ENCODE measurements at regions not wholly inside any gene's neighbourhood (a gene's known extent, or its start where the extent isn't known, plus 50 kb on each side); places are given as distances from the start of the nearest gene placed in this dataset.
A peak's percentile ranks its signal among the peaks of the same experiment; 100 is the strongest.

DNA sequence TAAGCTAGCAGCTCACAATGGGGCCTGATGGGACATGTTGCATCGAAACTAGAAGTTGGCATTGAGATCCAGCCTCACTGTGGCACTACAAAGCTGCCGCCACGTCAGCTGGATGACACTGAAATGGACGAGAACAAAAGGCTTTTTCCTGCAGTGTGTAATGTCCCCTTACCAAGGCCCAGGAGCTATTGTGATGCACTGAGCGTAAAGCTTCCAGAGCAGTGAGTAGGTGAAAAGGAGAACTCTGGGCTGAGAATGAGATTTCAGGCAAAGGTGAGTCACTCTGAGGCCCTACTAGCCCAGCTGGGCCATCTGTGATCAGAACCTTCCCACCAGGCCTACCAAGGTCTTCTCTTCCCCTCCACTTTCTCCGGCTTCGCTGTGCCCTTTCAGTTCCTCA, 528.1 kb upstream of the KLF4 start:
- no peak for TF ChIP-seq CTCF (IDR thresholded peaks at IDR 0.05; ENCODE audit: insufficient read depth, low read depth, low read length, missing control alignments)
- no peak for DNase-seq (ENCODE audit: low read depth)
- no peak overlapping the region for H3K4me3 ChIP-seq (ENCODE audit: low read depth, low read length)

- no peak for TF ChIP-seq CTCF (IDR thresholded peaks at IDR 0.05; ENCODE audit: insufficient read depth, low read depth, low read length, missing control alignments)
- no peak for DNase-seq (ENCODE audit: low read depth)
- H3K4me3 ChIP-seq (ENCODE audit: low read depth, low read length) = no peak overlapping the region
Observed at GRCh38 chr9:108016446-108016845, 526.9 kb upstream of the KLF4 start.

- DNase-seq (ENCODE audit: low read depth) = no peak
- no peak for TF ChIP-seq CTCF (IDR thresholded peaks at IDR 0.05; ENCODE audit: insufficient read depth, low read depth, low read length, missing control alignments)
- no peak overlapping the region for H3K4me3 ChIP-seq (ENCODE audit: low read depth, low read length)
Observed at GRCh38 chr9:108015690-108016089, 526.1 kb upstream of the KLF4 start.

- no peak for TF ChIP-seq CTCF (IDR thresholded peaks at IDR 0.05; ENCODE audit: insufficient read depth, low read depth, low read length, missing control alignments)
- H3K4me3 ChIP-seq (ENCODE audit: low read depth, low read length) = no peak overlapping the region
- DNase-seq (ENCODE audit: low read depth) = no peak
Observed at GRCh38 chr9:108014353-108014752, 524.8 kb upstream of the KLF4 start.

DNA sequence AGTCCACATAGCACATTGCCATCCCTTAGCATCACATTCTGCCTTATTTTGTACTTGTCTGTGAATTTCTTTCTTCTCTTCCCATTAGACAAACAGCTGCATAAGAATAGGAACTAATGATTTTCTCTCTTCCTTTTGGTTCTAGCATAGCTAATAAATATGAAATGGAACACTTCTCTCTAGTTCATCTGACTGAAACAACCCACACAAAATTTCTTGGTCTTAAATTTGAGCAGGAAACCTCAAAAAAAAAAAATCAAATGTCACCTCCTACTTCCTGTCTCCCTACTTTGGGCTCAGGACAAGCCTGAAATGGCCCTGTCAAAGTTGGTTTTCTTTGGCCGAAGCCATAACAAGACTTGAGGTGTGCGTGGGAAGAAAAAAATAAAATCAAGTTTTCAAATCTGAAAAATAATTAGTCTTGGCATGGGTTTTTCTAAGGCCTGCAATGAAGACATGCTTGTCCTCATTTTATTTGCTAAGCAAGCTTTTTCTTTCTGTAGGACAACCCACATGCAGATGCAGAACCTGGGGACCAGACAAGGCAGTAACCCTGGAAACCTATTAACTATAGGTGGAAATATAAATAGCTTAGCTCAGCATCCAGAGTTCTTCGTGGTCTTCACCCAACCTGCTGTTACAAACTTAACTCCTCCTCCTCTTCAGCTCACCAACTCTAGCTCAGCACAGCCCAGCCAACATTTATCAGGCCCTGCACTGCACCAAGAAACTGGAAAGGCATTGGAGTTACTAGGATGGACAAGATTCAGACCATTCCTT, 523.5 kb upstream of the KLF4 start:
- H3K4me3 ChIP-seq (ENCODE audit: low read depth, low read length) = no peak overlapping the region
- TF ChIP-seq CTCF (IDR thresholded peaks at IDR 0.05; ENCODE audit: insufficient read depth, low read depth, low read length, missing control alignments) = no peak
- peak; percentile 19 for DNase-seq (ENCODE audit: low read depth)

GRCh38 chr9:108012405-108012804, 522.8 kb upstream of the KLF4 start:
- no peak overlapping the region for H3K4me3 ChIP-seq (ENCODE audit: low read depth, low read length)
- TF ChIP-seq CTCF (IDR thresholded peaks at IDR 0.05; ENCODE audit: insufficient read depth, low read depth, low read length, missing control alignments) = no peak
- DNase-seq (ENCODE audit: low read depth) = no peak

DNA sequence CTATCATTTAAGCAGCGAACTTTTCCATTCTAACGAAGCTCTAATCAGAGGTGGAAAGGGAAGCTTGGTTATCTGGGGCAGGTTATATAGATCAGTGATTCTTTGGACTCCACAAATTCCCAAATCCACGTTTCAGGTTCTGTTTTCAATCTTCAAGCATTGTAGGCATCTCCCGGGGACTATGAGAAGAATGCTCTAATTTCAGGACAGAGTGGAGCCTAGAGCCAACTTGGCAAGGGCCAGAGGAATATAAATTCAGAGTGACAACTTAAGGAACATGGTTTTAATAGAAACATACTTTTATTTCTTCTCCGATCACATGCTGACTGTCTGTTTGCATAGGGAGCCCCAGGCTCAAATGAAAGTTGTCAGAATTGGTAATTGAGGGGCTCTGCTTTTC, 514.0 kb upstream of the KLF4 start:
- H3K4me3 ChIP-seq (ENCODE audit: low read depth, low read length) = no peak overlapping the region
- no peak for TF ChIP-seq CTCF (IDR thresholded peaks at IDR 0.05; ENCODE audit: insufficient read depth, low read depth, low read length, missing control alignments)
- DNase-seq (ENCODE audit: low read depth) = no peak
